GM20000 (cell line): ENCODE measurements at regions not wholly inside any gene's neighbourhood (a gene's known extent, or its start where the extent isn't known, plus 50 kb on each side); places are given as distances from the start of the nearest gene placed in this dataset.

Experiments
- DNase-seq: peaks from one replicate; pipeline ENCODE4 v3.0.0; 2012; ENCODE audit warnings: low spot score
- CTCF ChIP-seq: IDR thresholded peaks from 2 replicates; pipeline ENCODE4 v1.5.1; 2012; ENCODE audit warnings: mild to moderate bottlenecking, control low read depth; ENCODE audit errors: extremely low read depth, missing control alignments

- no peak for TF ChIP-seq CTCF
- DNase-seq, result no peak
These were observed 305.8 kb downstream of the SPRY2 start for GRCh38 chr13:80035096-80035495.

GRCh38 chr13:80033951-80034350, 307.0 kb downstream of the SPRY2 start:
- no peak for TF ChIP-seq CTCF
- DNase-seq, result no peak

DNA sequence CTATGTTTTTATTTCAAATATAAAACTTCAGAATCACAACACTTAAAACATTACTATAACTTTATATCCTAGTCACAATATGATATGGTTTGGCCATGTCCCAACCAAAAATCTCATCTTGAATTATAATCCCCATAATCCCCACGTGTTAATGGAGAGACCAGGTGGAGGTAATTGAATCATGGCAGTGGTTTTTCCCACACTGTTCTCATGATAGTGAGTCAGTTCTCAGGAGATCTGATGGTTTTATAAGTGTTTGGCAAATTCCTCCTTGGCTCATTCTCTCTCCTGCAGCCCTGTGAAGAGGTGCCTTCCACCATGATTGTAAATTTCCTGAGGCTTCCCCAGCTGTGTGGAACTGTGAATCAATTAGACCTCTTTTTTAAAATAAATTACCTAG, 307.6 kb downstream of the SPRY2 start:
- TF ChIP-seq CTCF, result no peak
- DNase-seq, result no peak

GRCh38 chr13:80030491-80030890, 310.4 kb downstream of the SPRY2 start:
- TF ChIP-seq CTCF, result no peak
- DNase-seq, result no peak

DNA sequence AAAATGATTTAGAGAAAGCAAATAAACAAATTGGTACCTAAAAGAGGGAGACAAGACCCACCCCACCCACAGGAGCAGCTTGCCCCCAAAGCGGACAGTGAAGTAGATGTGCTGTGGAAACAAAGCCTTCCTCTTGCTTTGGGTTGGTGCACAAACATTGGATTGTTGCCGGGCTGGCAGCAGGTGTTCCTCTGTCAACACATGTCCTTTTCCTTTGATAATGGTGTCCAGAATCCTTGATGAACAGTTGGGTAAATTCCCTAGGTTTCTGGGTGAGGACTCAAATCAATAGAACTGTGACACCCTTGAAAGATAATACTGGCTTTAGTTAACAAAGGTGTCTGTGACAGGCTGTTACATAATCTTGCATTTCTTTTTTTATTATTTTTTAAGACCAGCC, 311.8 kb downstream of the SPRY2 start:
- TF ChIP-seq CTCF, result no peak
- no peak for DNase-seq

DNA sequence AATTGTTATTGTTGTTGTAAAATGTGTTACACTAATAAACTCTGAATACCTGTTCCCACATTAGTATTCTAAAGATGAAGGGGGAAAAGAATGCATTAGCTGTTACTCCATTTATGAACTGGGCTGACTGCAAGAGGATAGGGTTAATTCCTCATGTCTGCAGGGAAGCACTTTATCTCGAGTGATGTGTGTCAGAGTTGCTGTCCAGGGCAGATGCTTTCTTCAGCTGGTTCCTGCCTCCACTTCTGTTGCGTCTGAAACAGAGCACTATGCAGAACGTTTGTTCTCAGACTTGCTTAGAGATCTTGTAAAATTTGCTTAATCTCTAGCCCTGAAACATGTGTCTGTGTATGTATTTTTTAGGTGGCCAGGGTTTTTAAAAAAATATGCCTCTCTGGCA, 318.8 kb downstream of the SPRY2 start:
- DNase-seq, result no peak
- TF ChIP-seq CTCF, result no peak

DNA sequence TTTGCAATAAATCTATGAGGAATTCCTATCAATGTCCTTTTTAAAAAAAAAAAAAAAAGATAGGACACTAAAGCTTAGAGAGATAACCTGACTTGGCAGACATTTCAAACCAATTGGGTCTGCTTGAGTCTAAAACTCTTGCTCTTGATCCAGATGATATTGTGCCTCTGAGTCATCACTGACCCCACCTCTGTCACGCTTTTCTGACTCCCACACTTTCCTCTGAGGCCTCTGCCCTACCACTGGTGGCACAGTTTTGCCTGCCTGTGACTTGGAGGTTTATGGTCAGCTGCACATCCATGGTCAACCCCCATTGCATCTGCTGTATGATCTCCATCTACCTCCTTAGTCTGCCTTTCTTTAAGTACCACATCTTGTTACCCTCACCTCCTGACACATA, 328.7 kb downstream of the SPRY2 start:
- no peak for DNase-seq

More for the DNA sequence above, 328.7 kb downstream of the SPRY2 start:
- no peak for TF ChIP-seq CTCF
